COLO668 (cell line): ENCODE measurements at regions not wholly inside any gene's neighbourhood (a gene's known extent, or its start where the extent isn't known, plus 50 kb on each side); places are given as distances from the start of the nearest gene placed in this dataset.
"Not testable (repeated sequence)": the region's sequence is repeated elsewhere in the genome, so short reads cannot be mapped to it uniquely, and the experiment has no call there.

Experiments used
- DNase-seq: peaks from one replicate; lab custom pipeline; 2025; ENCODE audit not compliant: unreplicated experiment; lab: John Stamatoyannopoulos, UW

DNA sequence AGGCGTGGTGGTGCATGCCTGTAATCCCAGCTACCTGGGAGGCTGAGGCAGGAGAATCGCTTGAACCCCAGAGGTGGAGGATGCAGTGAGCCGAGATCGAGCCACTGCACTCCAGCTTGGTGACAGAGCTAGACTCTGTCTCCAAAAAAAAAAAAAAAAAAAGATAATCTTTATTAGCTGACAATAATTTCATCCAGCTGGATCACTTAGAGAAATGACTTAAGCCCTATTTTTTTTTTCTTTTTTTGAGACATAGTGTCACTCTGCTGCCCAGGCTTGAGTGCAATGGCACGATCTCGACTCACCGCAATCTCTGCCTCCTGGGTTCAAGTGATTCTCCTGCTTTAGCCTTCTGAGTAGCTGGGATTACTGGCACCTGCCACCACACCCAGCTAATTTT is 51.6 kb upstream of the MAP4K4 start:
- DNase-seq = not testable (repeated sequence)

- DNase-seq = no peak
These were observed 52.6 kb upstream of the MAP4K4 start for GRCh38 chr2:101644842-101645383.

- DNase-seq = no peak
These were observed 54.4 kb upstream of the MAP4K4 start for GRCh38 chr2:101643004-101643524.

DNA sequence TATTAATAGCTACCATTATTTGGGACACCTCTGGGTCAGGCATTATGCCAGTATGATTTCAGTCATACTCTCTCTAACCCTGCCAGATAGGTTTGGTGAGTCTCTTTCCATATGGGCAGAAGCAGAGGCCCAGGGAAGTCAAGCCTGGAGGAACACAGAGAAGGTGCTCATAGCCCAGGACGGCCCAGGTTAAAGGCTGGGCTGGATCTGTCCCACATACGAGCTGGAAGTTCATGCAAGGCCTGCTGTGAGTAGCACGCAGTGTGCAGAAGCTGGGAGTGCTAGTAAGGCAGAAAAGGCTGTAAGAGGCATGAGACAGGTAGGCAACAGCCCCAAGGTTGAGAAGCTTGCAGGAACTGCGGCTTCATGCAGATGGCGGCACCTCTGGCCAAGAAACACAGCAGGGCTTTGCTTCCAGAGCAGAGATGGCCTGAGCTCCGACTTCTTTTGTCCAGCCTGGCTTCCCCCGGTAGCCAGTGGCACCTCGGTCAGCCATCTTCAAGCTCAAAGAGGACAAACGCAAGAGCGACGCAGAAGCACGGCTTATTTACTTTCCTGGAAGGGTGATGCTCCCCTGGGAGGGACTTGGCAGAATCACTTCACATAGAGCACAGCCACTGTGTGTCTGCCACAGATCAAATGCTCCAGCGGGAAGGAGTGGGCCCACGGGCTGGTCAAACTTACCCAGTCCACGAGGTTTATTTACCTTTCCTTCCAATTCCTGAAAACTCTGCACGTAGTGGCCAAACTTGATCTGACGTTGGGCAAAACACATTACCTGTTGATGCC is 58.5 kb upstream of the MAP4K4 start:
- no peak for DNase-seq

DNA sequence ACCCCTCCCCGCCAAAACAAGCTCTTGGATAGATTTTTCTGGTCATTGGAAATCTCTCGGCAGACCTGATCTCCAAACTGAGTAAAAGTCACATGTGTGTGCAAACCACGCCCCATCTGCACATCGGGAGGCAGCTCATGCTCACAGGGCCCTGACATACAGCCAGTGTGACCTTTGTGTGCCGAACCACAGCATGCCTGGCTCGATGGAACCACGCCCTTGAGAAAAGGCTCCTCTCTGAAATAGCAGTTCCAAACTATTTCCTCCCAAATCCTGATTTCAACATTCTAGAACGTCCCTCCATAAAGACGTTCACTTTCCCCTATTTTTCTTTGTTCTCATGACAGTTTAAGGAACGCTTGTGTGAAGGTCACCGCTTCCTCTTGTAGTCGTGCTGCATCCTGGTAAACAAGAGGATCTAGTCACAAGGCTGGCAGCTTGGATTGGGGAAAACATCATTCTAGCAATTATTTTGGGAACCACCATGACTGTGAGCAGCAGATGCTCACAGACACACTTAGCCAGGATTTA is 59.3 kb upstream of the MAP4K4 start:
- no peak for DNase-seq

DNA sequence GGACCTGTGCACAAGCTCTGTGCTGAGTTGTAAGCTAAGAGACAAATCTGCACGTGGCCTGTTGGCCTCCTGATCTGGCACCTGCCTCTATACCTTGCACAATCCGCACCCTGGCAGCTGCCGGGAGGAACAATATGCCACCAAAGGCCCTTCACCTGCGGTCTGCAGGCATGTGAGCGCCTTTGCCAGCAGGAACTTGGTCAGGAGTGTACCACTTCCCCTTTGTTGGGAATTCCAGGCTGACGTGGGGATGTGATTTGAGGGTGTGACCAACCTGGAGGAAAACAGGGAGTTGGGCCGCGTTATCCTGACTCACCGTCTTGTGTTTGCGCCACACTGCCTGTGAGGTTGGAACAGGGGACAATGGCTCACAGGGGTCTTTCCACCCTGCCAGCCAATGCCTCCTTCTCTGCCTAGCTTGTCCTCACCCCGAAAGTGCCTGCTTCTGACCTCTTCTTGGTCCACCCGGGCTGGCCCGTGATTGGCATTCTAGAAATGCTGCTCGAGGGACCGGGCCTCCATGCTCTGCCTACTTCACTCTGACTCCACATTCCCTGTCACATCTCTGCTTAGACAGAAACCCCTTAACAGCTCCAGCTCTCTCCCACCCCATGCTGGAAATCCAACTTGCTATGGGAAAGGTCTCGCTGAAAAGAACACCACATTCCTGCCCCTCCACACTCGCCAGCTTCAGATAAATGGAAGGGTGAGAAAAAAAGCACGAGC is 67.1 kb upstream of the MAP4K4 start:
- peak; percentile 90 for DNase-seq

- no peak for DNase-seq
These were observed 69.5 kb upstream of the MAP4K4 start for GRCh38 chr2:101628030-101628392.

DNA sequence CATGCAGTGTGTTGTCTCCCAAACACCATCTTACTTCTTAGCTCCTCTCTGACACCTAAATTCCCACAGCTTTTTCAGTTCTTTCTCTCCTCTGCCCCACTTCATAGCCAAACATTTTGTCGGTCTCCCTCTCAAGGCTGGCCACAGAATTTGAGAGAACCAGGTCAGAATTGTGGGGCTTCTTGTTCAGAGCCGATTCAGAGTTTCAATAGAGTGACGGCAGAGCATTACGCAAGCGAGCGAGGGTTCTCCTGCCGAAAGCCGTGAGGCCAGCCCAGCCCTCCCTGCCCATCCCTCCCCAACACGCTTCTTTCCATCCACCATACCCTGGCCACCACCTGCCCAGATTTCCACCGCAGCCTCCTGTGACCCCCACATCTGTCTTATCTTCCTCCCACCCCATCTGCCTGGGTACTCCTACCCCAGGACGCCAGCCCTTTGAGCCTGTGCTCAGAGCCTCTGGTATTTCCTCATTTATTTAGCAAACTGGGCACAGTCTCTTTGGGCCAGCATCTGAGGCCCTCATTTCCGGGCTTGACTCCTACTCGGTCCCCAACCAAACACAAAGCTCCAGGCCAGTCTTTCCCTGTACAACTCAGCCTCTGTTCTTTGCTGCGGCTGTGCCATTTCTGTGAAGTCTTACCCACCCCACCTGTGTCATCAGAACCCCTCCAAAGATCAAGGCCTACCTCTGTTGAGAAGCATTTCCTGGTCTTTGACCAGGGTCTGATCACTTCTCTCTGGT is 70.0 kb upstream of the MAP4K4 start:
- DNase-seq = no peak

GRCh38 chr2:101625814-101626213 is 71.7 kb upstream of the MAP4K4 start:
- DNase-seq = not testable (repeated sequence)

- DNase-seq = no peak
These were observed 72.1 kb upstream of the MAP4K4 start for GRCh38 chr2:101625387-101625786.

DNA sequence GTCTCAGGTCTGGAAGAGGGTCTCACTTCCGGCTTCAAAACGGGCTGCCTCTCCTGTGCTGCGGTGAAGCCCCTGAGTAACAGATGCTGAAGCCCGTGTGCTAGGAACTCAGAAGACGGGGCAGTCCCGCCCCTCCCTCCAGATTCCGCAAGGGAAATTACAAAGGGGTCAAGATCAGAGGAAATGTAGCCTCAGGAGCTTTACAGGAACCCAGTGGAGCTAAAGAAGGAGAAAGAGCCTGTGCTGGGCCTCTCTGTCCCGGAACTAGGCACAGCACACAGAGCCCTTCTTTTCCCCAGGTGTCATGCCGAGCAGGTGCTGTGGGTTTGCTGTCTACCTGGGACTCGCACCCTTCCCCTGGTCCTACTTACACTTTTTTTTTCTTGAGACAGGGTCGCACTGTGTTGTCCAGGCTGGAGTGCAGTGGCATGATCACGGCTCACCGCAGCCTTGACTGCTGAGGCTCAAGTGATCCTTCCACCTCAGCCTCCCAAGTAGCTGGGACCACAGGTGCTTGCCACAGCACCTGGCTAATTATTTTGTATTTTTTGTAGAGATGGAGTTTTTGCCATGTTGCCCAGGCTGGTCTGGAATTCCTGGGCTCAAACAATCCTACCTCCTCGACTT is 72.7 kb upstream of the MAP4K4 start:
- no peak for DNase-seq

DNA sequence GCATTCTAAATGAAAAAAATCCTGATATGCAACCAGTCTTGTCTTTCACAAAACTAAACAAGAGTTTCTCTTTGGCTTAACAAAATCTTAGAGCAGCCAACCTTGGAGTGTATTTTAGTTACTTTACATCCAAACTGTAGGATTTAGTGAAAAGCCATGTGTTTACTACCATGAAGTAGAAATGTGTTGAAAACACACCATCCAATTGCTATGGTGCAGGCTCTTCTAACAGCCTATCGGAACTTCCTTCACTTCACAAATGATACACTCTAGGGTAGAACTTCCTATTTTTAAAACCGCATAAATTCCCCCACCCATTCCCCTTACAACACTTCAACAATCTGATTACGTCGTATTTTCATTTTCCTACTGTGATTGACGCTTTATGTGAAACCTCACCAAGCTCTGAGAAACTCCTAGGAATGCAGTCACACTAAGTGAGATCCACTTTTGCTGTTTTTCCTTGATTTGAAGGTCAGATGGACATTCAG is 74.4 kb upstream of the MAP4K4 start:
- DNase-seq = no peak

DNA sequence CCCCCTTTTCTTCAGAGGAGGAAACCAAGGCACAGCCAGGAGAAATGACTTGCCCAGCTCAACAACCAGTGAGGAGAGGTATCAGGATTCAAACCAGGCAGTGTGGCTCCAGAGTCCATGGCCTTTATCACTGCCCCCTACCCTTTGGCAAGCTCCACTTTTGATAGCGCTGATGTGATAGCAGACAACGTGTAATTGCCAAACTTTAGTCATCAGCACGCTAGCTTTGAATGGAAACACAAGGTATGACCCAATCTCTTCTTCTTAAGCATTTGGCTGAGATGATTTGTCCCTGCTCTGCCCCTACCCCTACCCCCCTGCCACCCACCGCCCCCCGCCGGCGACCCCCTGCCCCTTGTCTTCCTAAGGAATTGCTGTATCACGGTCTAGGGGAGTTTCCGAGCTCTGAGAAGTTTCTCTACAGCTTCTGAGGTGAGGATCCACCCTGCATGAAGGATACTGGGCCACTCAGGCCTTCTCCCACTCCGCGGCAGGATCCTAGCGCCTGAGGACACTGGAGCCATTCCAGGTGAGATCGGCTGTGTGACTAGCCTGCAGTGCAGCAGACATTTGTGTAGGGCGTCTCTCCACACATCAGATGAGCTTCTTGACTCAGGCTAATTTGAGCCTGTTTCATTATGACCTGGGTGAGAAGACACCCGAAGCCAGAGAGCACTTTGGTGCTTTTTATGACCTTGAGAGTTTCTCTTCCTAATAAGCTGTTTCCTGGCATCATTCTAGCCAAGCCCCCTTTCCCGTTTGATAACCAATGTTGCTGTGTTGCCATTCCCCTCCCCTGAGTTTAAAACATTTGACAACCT is 75.1 kb upstream of the MAP4K4 start:
- no peak for DNase-seq

DNA sequence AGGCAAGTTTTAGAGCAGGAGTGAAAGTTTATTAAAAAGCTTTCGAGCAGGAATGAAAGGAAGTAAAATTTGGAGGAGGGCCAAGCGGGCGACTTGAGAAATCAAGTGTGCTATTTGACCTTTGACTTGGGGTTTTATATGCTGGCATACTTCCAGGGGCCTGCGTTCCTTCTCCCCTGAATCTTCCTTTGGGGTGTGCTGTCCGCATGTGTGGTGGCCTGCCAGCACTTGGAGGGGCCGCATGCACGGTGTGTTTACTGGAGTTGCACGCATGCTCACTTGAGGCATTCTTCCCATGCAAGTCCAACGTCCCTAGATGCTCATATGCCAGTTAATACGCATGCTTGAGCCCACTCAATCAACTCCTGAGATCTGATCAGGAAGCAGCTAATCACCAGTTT is 78.3 kb upstream of the MAP4K4 start:
- no peak for DNase-seq

DNA sequence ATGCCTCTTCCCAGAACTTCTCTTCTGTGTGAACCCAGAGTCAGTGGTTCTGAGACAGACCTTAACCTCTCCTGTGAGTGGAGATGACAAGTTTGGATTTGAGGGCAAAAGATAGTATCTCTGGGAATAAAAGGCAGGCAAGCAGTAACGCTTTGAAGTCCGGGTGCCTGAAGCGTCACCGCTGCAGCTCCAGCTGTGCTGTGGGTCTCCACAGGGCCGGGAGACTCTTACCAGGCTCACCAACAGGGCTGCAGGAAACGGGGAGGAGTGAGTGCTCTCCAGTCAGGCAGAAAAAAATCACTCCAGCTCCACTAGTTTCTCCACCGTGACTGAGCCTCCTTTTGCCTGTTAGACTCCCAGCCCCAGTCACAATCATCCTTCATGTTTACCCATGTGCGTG is 79.7 kb upstream of the MAP4K4 start:
- DNase-seq = no peak

GRCh38 chr2:101617188-101617587 is 80.3 kb upstream of the MAP4K4 start:
- no peak for DNase-seq

DNA sequence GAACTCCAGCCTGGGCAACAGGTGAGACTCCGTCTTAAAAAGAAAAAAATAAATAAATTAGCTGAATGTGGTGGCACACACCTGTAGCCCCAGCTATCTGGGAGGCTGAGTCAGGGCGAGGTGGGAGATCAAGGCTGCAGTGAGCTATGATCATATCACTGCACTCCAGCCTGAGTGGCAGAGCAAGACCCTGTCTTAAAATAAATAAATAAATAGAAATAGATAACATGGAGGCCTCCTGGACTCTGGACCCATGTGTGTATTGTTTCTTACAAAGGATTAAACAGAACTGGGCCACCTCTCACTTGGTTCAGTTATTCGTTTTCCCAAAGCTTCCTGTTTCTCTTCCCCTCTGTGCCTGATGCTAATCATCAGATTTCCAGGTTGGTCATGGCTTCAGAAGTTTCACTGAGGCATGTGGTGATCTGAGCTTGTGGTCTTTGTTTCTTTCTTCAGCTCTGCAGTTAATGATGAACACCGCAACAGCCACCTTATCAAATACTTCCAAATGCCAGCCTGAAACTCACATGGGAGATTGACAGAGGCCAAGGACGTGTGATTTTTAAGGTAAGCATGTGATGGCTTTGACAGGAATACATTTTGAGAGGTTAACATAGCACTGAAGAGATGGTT is 83.3 kb upstream of the MAP4K4 start:
- no peak for DNase-seq

- no peak for DNase-seq
These were observed 84.3 kb upstream of the MAP4K4 start for GRCh38 chr2:101613056-101613704.

- DNase-seq = no peak
These were observed 85.5 kb upstream of the MAP4K4 start for GRCh38 chr2:101612019-101612418.
